ENCODE measurements at regions not wholly inside any gene's neighbourhood (a gene's known extent, or its start where the extent isn't known, plus 50 kb on each side); places are given as distances from the start of the nearest gene placed in this dataset.

GRCh38 chr5:125560476-125561225 is 814.2 kb upstream of the ZNF608 start:
- DNase-seq (ENCODE audit: low spot score), result no peak

GRCh38 chr5:125564317-125564975 is 818.0 kb upstream of the ZNF608 start:
- no peak for DNase-seq (ENCODE audit: low spot score)

- no peak for DNase-seq (ENCODE audit: low spot score)
These were observed 828.1 kb upstream of the ZNF608 start for GRCh38 chr5:125574491-125575044.

DNA sequence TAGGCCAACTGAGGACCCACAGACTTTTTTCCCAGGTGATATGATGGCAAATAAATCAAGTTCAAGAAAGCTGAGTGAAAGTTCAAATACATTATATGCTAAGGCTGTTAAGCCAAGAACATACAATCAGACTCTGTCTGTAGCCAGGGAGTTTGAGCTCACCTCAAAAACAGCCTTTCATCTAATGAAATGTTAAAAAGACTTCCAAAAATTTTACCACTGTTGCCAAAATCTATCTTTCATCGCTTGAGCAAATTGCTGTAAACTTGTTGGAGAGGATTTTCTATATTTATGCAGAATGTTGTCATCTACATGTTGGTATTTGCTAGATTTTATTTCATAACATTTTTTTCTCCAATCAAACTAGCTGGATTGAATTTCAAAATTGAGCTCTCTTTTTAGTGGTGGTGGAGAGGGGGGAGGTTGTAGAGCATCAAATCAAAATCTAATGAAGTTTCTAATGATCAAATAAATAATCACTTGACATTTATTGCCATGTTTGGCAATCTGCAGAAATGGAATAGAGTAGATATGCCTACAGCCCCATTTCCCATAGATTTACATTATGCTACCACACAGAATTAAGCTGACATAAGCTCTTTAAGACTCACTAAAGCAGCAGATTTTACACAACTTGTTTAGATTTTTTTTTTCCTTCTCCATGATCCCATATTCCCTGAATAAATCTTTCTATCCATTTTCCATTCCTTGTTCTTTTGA is 828.9 kb upstream of the ZNF608 start:
- DNase-seq (ENCODE audit: low spot score), result no peak

DNA sequence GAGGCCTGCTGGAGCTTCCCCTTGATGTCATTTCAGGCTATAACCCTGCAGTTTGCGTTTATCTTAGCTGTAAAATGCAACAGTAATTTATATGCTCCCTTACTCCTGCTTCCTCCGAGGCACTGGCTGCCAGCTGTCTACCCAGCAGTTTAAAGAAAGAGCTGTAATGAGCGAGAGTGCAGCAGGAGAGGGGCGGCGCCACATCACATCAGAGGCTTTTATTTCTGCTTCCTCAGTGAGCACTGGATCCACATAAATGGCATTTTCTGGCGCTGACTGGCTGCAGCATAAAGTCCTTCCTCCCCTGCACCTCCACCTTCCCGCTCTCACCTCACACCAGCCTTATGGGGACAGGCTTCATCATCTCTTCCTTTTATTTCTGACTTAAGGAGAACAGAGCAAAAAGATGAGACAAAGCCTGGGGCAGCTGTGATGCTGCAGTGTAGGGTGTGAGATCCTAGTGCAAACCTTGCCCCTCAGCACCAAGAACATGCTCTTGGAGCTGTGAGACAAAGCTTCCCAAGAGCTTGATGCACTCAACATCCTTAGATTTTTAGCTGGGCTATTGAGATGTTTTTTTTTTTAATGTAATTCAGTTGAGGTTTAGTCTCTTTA is 829.6 kb upstream of the ZNF608 start:
- no peak for DNase-seq (ENCODE audit: low spot score)

GRCh38 chr5:125576822-125577221 is 830.4 kb upstream of the ZNF608 start:
- DNase-seq (ENCODE audit: low spot score), result no peak

GRCh38 chr5:125578551-125578950 is 832.1 kb upstream of the ZNF608 start:
- no peak for DNase-seq (ENCODE audit: low spot score)

DNA sequence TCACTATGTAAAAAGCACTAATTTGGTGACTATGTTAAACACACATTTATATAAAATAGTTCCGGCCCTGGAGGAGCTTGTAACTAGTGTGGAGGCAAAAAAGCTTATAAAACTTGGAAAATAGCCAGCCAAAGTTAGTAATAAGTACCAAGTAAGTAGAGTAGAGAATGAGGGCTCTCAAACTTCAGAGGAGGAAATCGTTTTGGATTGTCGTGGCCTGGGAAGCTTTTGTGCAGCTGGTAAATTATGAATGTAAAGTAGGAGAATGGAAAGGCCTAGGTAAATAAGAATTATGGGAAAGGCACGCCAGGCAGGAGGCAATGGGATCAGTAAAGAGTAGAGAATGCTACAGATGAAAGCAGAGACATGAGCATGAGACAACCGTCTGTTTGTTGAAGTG is 832.7 kb upstream of the ZNF608 start:
- DNase-seq (ENCODE audit: low spot score), result no peak

GRCh38 chr5:125581311-125581710 is 834.9 kb upstream of the ZNF608 start:
- no peak for DNase-seq (ENCODE audit: low spot score)

- no peak for DNase-seq (ENCODE audit: low spot score)
These were observed 835.9 kb upstream of the ZNF608 start for GRCh38 chr5:125582352-125582751.

- DNase-seq (ENCODE audit: low spot score), result no peak
These were observed 837.1 kb upstream of the ZNF608 start for GRCh38 chr5:125583321-125584139.

DNA sequence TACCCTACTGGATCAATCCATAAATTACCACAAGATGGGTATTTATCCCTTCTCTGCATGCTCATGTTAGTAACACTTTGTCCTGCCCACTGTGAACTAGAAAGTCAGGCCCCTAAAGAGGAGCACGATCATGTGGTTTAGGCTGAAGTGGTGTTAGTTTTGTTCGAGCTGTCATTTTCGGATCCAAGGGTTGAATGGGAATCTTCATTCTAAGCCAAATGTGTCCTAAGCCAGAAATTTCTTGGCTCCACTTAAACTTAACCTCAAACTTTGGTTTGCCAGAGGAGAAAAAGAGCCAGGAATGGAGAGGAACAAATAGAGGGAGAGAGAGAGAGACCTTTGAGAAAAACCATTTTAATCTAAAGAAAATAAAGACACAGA is 837.7 kb upstream of the ZNF608 start:
- no peak for DNase-seq (ENCODE audit: low spot score)

GRCh38 chr5:125587631-125588030 is 835.6 kb upstream of the GRAMD2B start:
- DNase-seq (ENCODE audit: low spot score), result no peak

DNA sequence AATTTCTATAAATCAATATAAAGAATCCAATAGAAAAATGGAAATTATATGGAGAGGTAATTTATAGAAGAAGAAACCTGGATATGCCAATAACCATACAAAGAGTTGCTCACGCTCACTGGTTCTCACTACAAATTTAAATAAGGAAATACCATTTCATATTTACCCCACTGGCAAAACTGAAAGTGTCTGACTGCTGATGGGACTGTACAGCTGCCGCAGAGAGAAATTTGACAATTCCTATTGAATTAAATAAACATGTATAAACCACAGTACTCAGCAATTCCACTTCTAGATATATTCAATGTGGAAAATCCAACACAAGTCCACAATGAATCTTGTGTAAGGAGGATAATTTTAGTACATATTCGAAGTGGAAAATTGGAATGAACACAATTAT is 830.4 kb upstream of the GRAMD2B start:
- no peak for DNase-seq (ENCODE audit: low spot score)

- DNase-seq (ENCODE audit: low spot score), result no peak
These were observed 828.1 kb upstream of the GRAMD2B start for GRCh38 chr5:125595095-125595494.

DNA sequence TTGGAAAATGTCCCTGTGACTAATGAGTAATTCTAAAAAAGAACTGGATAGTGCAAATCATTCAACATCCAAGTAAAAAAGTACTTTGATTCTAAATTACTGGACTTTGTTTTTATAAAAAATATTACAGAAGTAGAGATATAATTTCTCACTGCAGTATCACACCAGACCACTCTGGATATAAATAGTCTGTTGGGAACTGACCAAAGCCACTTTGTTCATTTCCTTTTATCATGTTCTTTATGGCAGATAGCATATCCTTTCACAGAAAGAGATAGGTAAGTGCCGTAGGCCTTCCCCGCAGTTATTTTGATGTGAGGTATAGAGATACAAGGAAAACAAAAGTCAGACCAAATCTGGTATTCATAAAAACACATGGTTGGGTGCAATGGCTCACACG is 827.4 kb upstream of the GRAMD2B start:
- no peak for DNase-seq (ENCODE audit: low spot score)

DNA sequence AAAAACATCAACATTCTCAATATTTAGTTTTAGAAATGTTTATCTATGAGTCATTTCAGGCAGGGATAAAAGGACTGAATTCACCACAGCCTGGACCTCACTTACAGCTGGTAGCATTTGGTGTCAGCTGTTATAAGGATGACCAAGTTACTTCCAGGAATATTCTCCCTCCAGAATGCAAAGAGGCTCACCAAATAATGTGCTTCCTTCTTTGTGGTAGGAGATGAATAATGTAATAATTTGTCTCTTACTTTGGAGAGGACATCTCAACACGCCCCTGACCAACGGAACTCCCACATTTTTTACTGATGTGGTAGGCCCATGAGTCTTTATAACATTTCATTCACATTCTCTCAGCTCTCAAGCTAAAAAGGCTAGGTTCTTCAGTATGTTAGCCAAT is 825.9 kb upstream of the GRAMD2B start:
- DNase-seq (ENCODE audit: low spot score), result no peak

- no peak for DNase-seq (ENCODE audit: low spot score)
These were observed 822.6 kb upstream of the GRAMD2B start for GRCh38 chr5:125600559-125600958.

- DNase-seq (ENCODE audit: low spot score), result no peak
These were observed 821.0 kb upstream of the GRAMD2B start for GRCh38 chr5:125602184-125602583.

DNA sequence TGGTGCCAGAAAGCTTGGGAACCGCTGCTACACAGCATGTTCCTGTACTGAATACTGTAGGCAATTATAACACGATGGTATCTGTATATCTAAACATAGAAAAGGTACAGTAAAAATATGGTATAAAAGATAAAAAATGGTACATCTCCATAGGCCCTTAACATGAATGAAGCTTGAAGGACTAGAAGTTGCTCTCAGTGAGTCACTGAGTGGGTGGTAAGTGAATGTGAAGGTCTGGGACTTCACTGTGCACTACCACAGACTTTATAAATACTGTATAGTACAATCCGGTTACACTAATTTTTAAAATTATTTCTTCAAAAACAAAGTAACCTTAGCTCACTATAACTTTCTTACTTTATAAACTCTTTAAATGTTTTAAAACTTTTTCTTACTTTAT is 819.9 kb upstream of the GRAMD2B start:
- no peak for DNase-seq (ENCODE audit: low spot score)

DNA sequence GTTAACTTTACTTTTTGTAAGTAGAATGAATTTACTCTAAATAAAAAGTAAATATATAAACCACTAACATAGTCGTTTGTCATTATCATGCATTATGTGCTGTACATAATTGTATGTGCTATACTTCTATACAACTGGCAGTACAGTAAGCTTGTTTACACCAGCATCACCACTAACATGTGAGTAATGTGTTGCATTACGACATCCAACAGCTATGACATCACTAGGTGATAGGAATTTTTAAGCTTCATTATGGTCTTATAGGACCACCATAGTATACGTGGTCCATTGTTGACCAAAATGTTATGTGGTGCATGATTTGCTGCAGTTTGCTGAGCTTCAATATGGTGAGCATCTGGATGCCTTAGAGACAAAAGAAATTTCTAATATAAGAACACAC is 819.1 kb upstream of the GRAMD2B start:
- no peak for DNase-seq (ENCODE audit: low spot score)

DNA sequence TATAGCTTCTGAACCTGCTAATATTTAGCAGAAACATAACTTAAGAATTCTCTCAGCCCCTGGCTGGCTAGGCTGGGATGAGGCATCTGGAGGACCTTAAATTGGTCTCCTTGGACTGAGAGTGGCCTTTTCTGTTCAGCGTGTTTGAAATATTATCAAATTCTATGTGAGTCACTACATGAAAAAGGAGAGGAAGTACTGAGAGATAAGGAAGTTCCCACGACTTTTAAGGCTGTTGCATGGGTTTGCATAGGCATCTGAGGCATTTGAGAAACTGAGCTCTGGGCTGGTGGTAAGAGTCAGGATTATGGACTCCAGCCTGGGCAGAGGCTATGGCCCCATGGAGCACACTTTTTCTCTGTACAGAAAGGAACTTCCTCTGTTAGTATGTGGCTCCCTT is 816.2 kb upstream of the GRAMD2B start:
- no peak for DNase-seq (ENCODE audit: low spot score)

All from kidney capillary endothelial cell (primary cell).